HG02642 (cell line): ENCODE measurements at regions not wholly inside any gene's neighbourhood (a gene's known extent, or its start where the extent isn't known, plus 50 kb on each side); places are given as distances from the start of the nearest gene placed in this dataset.

Experiments used
- ATAC-seq: cut with Tn5 transposase; IDR thresholded peaks from one replicate; pipeline ENCODE4 v1.9.1; 2021; ENCODE audit warnings: mild to moderate bottlenecking; ENCODE audit not compliant: unreplicated experiment, poor library complexity

DNA sequence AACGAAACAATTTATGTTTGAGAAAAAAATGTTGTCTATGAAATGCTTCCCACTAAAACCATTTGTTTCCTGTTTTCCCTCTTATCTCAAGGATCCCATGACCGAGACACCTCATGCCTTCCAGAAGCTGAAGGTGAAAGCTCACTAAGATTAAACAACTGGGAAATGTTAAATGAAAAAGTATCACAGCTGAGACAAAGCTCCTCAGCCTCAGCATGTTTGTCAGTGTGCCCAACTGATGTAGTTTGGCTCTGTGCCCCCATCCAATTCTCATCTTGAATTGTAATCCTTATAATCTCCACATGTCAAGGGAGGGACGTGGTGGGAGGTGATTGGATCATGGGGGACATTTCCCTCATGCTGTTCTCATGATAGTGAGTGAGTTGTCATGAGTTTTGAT lies 327.3 kb downstream of the HTR7 start:
- no peak for ATAC-seq

DNA sequence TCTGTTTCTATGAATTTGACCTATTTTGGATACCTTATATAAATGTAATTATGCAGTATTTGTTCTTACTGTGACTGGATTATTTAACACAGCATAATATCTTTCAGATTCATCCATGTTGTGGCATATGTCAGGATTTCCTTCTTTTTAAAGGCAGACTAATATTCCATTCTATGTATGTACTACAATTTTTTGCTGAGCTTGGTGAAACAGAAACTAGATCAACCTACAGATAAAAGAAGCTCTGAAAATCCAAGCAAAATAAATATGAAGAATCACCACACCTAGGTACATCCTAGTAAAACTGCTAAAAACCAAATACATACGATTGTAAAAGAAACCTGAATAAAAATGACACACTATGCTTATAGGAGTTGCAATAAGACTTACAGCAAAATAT lies 300.5 kb downstream of the HTR7 start:
- ATAC-seq, result no peak

DNA sequence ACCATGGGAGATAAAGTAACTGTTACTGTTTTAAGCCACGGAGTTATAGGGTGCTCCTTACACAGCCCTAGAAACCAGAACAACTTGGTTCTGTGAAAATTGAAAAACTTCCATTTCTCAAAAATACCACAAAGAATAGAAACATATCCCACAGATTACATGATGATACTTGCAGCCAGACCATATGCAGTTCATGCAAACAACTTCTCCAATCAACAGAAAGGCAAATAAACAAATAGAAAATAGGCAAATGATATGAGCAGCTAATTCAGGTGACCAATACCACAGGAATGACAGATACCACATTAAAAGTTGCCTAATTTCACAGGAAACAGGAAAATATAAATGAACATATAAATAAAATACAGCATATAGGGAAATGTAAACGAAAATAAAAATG lies 297.5 kb downstream of the HTR7 start:
- no peak for ATAC-seq

DNA sequence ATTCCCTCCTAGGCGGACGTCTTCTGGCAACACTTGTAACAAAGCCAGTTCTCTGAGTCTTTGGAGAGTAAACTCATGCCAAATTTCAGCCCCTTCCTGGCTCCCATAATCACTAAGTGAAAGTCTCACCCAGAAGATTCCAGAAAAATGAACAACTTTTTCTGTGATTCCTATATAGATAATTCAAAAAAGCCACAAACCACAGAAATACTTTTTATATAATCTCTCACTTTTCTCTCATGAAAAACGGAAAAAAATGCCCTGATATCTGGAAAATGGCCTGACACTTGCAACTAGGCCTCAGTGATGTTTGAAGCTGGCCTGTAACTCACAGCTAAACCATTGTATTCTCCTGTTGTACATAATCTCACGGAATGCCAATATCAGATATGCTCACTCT lies 296.2 kb downstream of the HTR7 start:
- no peak for ATAC-seq

DNA sequence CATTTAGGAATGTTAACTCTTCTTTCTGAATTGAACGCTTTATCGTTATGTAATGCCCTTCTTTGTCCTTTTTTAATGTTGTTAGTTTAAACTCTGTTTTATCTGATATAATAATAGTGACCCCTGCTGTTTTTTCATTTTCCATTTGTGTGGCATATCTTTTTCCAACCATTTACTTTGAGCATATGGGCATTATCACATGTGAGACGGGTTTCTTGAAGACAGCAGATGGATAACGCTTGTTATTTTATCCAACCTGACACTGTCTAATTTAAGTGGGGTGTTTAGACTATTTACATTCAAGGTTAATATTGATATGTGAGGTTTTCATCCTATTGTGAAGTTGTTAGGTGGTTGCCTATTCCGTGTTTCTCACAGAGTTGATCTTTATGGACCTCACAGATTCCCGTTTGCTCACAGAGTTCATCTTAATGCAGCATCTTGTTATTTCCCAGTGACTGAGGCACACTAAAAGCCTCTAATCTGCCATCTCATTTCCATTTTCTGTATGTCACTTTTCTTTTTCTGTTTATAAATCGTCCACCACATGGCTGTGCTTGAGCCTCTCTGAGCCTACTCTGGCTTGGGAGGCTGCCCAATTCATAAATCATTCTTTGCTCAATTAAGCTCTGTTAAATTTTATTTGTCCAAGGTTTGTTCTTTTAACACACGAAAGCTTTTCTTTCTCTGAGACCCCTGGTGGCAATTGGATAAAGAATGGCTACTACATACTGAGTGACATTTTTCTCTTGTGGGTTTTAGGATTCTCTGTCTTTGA lies 286.2 kb downstream of the HTR7 start:
- no peak for ATAC-seq

DNA sequence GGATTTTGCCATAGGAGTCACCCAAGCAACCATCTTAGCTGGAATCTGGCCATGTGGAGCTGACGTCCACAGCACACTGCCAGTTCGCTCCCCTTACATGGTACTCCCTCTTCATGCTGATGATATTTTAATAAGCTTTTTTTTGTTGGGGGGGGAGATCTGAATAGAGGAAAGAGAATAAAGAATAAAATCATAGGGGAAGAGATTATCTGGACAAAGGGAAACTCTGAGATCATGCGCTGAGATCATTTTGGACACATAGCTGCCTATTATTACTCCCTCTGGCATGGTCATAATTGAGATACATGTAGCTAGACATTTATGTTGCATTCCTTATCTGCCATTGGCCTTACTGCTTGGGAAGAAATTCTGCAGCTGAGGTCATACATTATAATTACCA lies 282.7 kb downstream of the HTR7 start:
- ATAC-seq, result no peak

DNA sequence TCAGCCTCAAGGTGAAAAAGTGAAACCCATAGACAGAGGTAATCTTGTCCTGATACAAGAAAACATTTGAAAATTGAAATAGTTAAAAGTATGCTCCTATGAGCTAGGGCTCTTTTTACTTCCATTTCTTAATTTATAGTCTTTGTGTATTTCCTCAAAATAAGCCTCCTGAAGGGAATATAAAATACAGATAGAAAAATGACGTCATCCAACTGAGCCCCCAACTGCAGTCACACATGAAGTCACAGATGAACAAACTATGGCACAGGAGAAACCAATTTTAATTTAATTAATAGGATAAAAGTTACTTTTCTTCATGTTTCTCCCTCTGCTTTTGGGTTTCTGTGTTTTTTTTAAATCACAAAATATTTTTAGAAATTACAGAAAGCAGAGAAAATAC lies 280.3 kb downstream of the HTR7 start:
- ATAC-seq, result no peak

DNA sequence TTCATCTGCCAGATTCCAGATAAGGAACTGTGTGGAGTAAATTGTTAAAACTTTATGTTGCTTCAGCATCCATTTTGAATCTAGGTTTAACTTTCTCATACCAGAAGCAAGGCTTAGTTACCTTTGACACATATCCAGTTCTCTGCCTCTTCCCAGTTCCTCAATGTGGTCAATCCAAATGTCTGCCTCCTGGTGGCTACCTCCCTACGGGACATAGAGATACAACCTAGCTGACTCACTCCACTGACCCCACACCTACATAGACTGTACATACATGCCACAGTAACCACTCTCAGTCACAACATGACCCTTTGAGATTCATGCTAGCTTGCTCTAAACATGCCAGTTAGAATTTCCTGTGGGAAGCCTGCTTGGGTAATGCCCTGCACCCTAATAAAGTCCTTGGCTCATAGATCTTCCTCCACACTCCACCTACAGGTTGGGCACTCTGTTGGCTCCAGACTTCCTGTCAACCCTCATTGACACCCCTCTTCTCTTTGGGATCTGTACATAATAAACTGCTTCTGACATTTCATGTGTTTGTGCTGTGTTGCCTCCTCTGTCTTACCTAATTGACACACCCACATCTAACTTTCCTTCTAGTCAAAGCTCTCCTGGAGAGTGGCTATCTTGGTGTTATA lies 278.1 kb downstream of the HTR7 start:
- ATAC-seq, result no peak

DNA sequence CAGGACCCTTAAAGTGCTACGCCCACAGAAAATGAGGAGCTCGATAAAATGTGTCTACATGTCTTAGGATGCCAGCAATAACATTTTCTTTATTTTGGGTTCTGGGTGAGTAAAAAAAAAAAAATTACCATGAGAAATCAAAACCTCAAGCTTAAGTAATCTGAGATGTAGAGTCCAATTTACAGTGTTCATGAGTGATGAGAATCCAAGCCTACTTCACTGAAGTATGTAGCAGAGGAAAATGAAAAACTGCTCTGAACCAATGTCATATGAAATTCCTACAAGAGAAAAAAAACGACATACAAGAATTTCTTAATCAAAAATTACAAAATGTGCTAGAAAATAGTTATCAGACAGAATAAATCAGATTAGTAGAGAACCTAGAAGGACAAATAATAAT lies 274.4 kb downstream of the HTR7 start:
- no peak for ATAC-seq

DNA sequence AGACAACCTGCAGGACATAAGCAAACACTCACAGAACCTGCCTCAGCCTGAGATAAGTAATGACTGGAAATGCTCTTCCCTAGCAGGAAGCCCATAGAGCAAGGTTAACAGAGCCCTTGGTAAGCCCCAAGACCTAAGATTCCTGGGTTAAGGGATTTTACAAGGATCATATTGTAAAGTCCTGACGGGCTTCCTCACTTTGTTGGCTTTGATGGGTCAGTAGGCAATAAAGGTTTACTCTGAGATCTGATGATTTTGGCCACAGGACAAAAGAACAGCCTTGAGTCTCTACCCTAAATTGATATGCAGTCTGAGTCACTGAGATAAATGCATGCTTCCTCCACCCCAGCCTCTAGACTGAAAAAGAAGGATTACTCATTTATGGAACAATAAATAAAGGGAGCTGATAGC lies 270.8 kb downstream of the HTR7 start:
- no peak for ATAC-seq

DNA sequence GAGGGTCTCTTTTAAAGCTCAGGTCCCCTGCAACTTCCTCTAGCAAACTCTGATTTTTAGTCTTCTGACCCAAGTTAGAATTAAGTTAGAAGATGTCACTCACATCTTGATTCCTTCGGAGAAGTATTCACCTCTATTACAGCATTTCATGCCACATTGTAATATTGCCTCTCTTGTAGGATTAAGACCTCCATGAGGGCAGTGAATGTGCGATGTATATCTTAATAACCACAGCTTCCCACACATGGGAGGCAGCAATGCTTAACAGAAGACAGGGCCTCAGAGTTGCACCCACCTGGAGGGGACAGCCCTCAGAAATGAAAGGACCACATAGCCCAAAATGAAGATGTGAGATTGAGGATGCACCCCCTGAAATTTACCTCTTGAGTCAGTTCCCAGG lies 270.3 kb downstream of the HTR7 start:
- no peak for ATAC-seq

DNA sequence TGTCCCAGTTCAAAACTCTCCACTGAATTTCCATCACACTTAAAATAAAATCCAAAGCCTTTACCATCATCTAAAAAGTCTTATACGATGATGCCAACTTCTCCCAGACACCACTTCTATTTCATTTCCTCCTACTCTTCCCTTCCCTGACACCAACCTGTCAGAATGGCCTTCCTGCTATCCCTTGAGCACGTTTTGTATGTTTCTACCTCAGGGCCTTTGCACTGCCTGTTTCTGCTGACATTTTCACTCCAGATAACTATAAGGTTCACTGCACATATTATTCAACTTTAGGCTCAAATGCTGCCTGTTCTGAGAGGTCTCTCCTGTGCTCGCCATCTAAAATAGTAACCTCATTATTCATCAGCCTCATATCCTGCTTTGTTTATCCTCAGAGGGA lies 269.6 kb downstream of the HTR7 start:
- no peak for ATAC-seq

DNA sequence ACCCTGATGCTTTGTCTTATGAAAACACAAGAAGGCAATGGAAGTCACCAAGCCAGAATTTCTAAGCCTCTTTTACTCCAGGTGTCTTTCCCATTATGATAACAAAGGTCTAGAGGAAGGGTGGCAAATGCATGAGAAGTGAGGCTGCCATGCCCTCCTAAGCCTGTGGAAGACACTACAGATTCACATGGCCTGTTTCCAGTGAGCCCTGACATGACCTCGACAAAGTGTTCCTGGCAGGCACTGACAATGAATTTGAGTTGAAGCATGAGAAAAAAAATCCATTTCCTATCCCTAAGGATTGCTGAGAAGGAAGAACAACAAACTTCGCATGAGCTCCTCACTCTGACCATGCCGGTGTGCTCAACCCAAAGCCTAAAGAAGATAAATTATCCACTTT lies 268.0 kb downstream of the HTR7 start:
- no peak for ATAC-seq

DNA sequence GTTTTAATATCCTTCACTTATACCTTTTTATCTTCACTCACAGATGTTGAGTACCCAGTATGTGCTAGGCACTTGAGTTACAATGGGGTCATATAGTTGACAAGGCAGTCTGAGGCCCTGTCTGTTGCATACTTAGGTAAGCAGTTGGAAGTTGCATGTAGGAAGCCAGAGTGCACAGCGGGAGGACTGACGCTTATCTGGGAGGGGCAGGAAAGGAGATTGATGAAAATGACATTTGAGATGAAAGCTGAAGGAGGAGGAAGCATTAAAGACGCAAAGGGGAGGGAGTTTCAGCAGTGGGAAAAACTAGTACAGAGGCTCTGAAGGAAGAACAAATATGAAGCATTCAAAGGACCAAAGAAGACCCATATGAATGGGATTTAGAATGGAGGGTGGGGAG lies 266.2 kb downstream of the HTR7 start:
- ATAC-seq, result no peak

DNA sequence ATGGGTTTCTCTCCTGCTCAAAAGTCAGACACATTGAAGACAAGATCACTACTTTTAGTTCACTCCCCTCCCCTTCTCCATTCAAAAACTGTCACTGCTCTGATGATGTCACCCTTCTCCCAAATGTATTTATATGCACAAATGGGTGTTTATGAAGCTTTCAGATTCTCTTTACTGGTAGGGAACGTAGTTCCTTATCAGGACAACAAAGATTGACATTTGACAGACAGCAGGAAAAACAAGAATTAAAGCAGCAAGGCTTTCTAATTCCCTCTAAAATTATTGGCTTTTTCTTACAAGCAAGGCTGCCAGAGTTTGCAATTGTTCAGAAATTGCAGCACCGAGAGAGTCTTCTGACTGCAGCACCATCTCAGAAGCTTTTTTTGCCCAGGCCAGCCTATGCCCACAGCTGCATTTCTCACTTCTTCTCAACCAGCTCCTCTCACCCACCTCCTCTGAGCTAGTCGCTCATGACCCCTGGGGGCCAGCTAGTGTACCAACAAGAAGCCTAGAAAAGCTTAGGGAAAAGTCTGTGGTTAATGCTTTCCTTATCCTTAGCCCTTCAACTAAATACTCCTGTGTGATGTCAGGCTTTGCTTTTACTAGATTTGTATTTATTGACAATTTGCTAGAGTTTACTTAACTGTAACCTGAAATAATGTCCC lies 265.1 kb downstream of the HTR7 start:
- ATAC-seq, result peak; percentile 76

DNA sequence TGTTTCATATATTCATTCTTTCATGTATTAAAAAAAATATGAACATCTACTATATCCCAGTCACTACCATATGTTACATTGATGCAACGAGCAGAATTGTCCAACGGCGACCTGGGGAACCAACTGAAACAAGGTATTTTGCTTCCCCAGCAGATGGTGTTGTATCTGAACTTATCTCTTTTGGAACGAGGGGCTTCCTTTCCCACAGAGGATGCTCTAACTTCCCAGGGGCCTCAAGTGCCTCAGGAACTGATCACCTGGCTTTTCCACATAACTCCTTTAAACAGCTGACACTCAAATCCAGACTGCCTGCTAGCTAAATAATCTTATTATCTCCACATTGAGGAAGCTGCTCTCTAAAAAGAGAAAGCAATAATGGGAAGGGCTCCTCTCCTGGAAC lies 259.3 kb downstream of the HTR7 start:
- no peak for ATAC-seq

DNA sequence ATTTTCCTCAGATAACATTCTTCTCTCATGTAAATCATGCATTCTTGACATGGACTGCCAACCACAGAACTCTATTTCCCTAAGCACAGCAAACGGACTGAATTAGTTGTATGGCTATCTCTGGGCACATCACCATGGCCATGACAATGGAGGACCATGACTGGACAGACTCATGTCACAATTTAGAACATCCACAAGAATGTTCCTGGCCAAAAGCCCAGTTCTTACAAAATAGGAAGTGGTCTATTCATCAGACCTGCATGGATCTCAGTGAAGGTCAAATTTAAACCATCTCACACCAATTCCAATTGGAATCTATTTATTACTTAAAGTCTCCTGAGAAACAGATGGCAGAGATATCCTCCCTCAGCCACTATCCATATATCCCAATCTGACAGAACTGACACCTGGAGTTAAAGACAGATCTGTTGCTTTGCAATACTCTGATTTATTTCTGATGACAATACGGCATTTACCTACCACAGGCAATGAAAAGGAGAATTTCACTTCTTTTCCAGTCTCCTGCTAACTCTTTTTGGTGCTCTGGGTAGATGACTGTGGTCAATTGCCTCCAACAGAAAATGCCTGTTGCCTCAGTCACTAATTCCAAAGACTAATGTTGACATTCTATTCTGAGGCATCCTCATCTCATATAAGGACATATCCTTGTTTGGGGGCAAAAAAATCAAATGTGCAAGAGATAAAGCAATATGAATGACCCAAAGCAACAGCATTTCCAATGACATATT lies 254.8 kb downstream of the HTR7 start:
- no peak for ATAC-seq

DNA sequence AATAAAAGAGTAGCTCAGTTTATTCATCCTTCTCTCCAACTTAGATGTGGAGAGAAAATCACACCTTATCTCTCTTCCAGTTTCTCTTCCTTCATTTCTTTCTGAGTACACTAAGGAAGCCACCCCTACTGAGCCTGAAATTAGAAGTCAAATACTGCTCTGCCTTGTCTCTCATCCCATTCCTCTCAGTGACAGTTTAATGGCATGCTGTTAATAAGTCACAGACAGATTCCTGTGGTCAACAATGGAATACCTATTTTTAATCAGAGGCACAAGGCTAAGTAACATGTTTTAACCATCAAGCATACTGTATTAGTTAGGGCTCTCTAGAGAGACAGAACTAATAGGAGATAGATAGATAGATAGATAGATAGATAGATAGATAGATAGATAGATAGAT lies 253.2 kb downstream of the HTR7 start:
- no peak for ATAC-seq

DNA sequence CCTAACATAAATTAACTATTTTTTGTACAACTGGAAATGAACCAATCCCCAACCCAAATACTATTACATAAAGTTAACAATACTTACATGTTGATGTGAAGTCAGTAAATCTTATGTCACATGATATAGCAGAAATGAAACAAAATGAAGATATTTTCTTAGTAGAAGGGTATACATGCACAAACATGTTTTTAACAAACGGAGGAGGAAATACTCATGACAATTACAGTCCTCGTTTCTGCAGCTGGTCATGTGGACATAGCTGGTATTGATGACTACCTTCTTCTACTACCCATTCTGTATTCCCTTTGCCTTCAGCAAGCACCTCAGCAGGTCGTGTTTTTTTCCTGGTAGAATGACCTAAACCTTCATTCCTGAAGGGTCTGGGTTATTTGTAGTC lies 252.3 kb downstream of the HTR7 start:
- ATAC-seq, result no peak

DNA sequence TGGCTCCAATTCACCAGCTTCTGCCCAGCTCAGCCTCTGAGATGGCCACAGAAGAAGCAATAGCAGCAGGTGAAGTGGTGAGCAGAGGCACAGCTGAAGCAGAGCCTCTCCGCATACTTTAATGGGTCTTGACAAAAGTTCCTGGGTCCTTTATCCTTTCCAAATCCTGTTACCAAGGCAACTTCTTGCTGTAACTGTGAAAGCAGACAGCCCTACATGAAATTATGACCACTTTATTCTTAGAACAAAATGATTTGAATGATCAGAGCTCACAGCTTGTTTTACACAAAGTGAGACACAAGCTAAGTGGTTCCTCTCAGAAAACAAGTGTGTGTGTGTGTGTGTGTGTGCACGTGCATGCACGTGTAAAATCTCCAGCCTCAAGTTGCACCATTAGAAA lies 245.6 kb downstream of the HTR7 start:
- no peak for ATAC-seq

DNA sequence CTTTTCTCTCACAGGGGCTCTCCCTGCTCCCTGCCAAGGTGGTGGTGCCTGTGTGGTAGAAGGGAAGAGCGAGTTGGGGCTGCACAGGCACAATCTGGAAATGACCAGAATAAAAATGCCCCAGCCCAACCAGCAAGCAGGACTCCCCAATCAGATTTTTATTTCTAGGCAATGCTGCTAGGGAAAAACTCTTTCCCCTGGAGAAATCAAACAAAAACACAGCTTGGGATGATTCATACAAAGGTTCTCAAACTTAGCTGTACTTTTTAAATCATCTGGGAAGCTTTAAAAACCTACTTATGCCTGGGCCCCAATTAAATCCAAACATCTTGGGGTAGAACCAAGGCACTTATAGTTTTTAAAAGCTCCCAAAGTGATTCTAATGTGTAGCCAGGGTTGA lies 243.2 kb downstream of the HTR7 start:
- ATAC-seq, result no peak
